ENCODE measurements at regions not wholly inside any gene's neighbourhood (a gene's known extent, or its start where the extent isn't known, plus 50 kb on each side); places are given as distances from the start of the nearest gene placed in this dataset.
A peak's percentile ranks its signal among the peaks of the same experiment; 100 is the strongest.
"Not testable (repeated sequence)": the region's sequence is repeated elsewhere in the genome, so short reads cannot be mapped to it uniquely, and the experiment has no call there.

- no peak for TF ChIP-seq REST (IDR thresholded peaks at IDR 0.05)
- no peak for TF ChIP-seq KDM5A (IDR thresholded peaks at IDR 0.05)
- TF ChIP-seq MAFK (IDR thresholded peaks at IDR 0.05; ENCODE audit: partially characterized antibody): no peak
Measured at GRCh38 chr4:170884969-170885570, 795.3 kb upstream of the AADAT start (continued).

GRCh38 chr4:170881646-170882045, 791.9 kb upstream of the AADAT start:
- H3K27ac ChIP-seq; ATAC-seq; H3K4me3 ChIP-seq; H3K9me3 ChIP-seq; H3K4me2 ChIP-seq; DNase-seq (ENCODE audit: low read depth in 1 of 2, low spot score in 1 of 2); FAIRE-seq; POLR2A ChIA-PET; H3K4me1 ChIP-seq: not testable (repeated sequence)
- CTCF ChIA-PET: interaction anchor here (0.6 kb wide), 1 partner anchor 683 kb away, joined by 5 read pairs; no protein-coding TSS in a partner anchor

GRCh38 chr4:170875868-170876267, 786.1 kb upstream of the AADAT start:
- ChIA-PET CTCF (interaction anchor here (1.3 to 1.8 kb wide), 2 partner anchors 10 to 23 kb away, joined by 4 to 6 read pairs; no protein-coding TSS in a partner anchor), POLR2A (no interaction called here)
- FAIRE-seq: no peak

GRCh38 chr4:170872794-170873193, 783.0 kb upstream of the AADAT start:
- CTCF ChIA-PET: no interaction called here
- TF ChIP-seq BHLHE40 (IDR thresholded peaks at IDR 0.05; ENCODE audit: low read depth, low read length): no peak
- TF ChIP-seq RARB (CRISPR knock-in tag; IDR thresholded peaks at IDR 0.05): no peak
- TF ChIP-seq CHD4 (IDR thresholded peaks at IDR 0.05; ENCODE audit: borderline replicate concordance): no peak
- TF ChIP-seq SREBF2 (IDR thresholded peaks at IDR 0.05): no peak
- no peak for TF ChIP-seq NFE2L2 (conservative IDR thresholded peaks at IDR 0.05; ENCODE audit: low read length)
- no peak for TF ChIP-seq JUN (IDR thresholded peaks at IDR 0.05)
- TF ChIP-seq NR3C1 (IDR thresholded peaks at IDR 0.05): no peak
- no peak for TF ChIP-seq HMGXB4 (CRISPR knock-in tag; IDR thresholded peaks at IDR 0.05; ENCODE audit: borderline replicate concordance)
- TF ChIP-seq MAFK (IDR thresholded peaks at IDR 0.05; ENCODE audit: partially characterized antibody): no peak
- TF ChIP-seq MAZ (IDR thresholded peaks at IDR 0.05; ENCODE audit: borderline replicate concordance, low read depth, low read length): no peak
- TF ChIP-seq CBX8 (IDR thresholded peaks at IDR 0.05): no peak
- no peak for TF ChIP-seq HDAC2 (IDR thresholded peaks at IDR 0.05)
- TF ChIP-seq FOSB (CRISPR knock-in tag; IDR thresholded peaks at IDR 0.05): no peak
- TF ChIP-seq TP53 (CRISPR knock-in tag; IDR thresholded peaks at IDR 0.05): no peak
- TF ChIP-seq HOXA7 (CRISPR knock-in tag; IDR thresholded peaks at IDR 0.05): no peak
- TF ChIP-seq JUNB (IDR thresholded peaks at IDR 0.05): no peak

More at GRCh38 chr4:170875868-170876267, 786.1 kb upstream of the AADAT start:
- no peak for TF ChIP-seq POLR2AphosphoS2 (conservative IDR thresholded peaks at IDR 0.05; ENCODE audit: low read length)
- no peak for TF ChIP-seq MAZ (IDR thresholded peaks at IDR 0.05; ENCODE audit: borderline replicate concordance, low read depth, low read length)
- no peak for TF ChIP-seq E2F6 (IDR thresholded peaks at IDR 0.05; ENCODE audit: borderline replicate concordance, low read depth)
- TF ChIP-seq CEBPB (IDR thresholded peaks at IDR 0.05): no peak
- TF ChIP-seq MAFK (IDR thresholded peaks at IDR 0.05; ENCODE audit: partially characterized antibody): no peak
- no peak for TF ChIP-seq NPAS2 (CRISPR knock-in tag; IDR thresholded peaks at IDR 0.05; ENCODE audit: borderline replicate concordance)
- TF ChIP-seq NR3C1 (IDR thresholded peaks at IDR 0.05): no peak
- no peak for TF ChIP-seq GATA3 (IDR thresholded peaks at IDR 0.05; ENCODE audit: borderline replicate concordance)
- no peak for TF ChIP-seq CHD2 (IDR thresholded peaks at IDR 0.05; ENCODE audit: low read length, partially characterized antibody)
- no peak for TF ChIP-seq ZNF302 (CRISPR knock-in tag; IDR thresholded peaks at IDR 0.05)
- no peak for TF ChIP-seq RFX5 (IDR thresholded peaks at IDR 0.05)
- TF ChIP-seq TFCP2L1 (CRISPR knock-in tag; IDR thresholded peaks at IDR 0.05): no peak
- TF ChIP-seq SMC3 (IDR thresholded peaks at IDR 0.05): no peak
- no peak for TF ChIP-seq BCL3 (IDR thresholded peaks at IDR 0.05)
- TF ChIP-seq BHLHE40 (IDR thresholded peaks at IDR 0.05; ENCODE audit: low read depth, low read length): no peak
- Histone ChIP-seq H3K9me3 (no peaks in the 10 kb centered on the region), H3K4me1 (no peaks in the 10 kb centered on the region), H3K27ac (no peak overlapping the region), H3K4me2 (no peak overlapping the region), H3K4me3 (no peak overlapping the region)
- ATAC-seq: no peak
- DNase-seq (ENCODE audit: low read depth in 1 of 2, low spot score in 1 of 2): peak in 1 of 2 experiments; percentile 3
- 50% methylated on average over 1 of the region's 1 CpG for WGBS (ENCODE audit: missing lambda C conversion rate)

More at GRCh38 chr4:170872794-170873193, 783.0 kb upstream of the AADAT start:
- no peaks in the 10 kb centered on the region for H3K4me1 ChIP-seq
- H3K9me3 ChIP-seq: no peaks in the 10 kb centered on the region
- no peak overlapping the region for H3K4me2 ChIP-seq
- ATAC-seq (no peak), DNase-seq (ENCODE audit: low read depth in 1 of 2, low spot score in 1 of 2) (no peak), FAIRE-seq (no peak)
- POLR2A ChIA-PET: no interaction called here
- no peak overlapping the region for H3K4me3 ChIP-seq
- H3K27ac ChIP-seq: no peak overlapping the region

All from A549 (cell line).